GM12874 (cell line): ENCODE measurements at regions not wholly inside any gene's neighbourhood (a gene's known extent, or its start where the extent isn't known, plus 50 kb on each side); places are given as distances from the start of the nearest gene placed in this dataset.

Experiments used
- CTCF ChIP-seq: IDR thresholded peaks from 2 replicates; pipeline ENCODE4 v1.5.1; 2011; ENCODE audit warnings: low read depth, mild to moderate bottlenecking, control low read depth, low read length, moderate library complexity; ENCODE audit not compliant: insufficient read depth

- no peak for TF ChIP-seq CTCF
Observed at GRCh38 chr12:86697916-86698640, 441.9 kb upstream of the MGAT4C start.

GRCh38 chr12:86683568-86684304 is 427.5 kb upstream of the MGAT4C start:
- TF ChIP-seq CTCF: no peak

GRCh38 chr12:86681060-86681459 is 424.9 kb upstream of the MGAT4C start:
- no peak for TF ChIP-seq CTCF

GRCh38 chr12:86675197-86675596 is 419.0 kb upstream of the MGAT4C start:
- TF ChIP-seq CTCF: no peak

GRCh38 chr12:86670986-86671385 is 414.8 kb upstream of the MGAT4C start:
- no peak for TF ChIP-seq CTCF

- no peak for TF ChIP-seq CTCF
Observed at GRCh38 chr12:86669010-86669409, 412.8 kb upstream of the MGAT4C start.

- no peak for TF ChIP-seq CTCF
Observed at GRCh38 chr12:86666316-86666715, 410.1 kb upstream of the MGAT4C start.
